IPS-20b (cell line): ENCODE measurements at regions not wholly inside any gene's neighbourhood (a gene's known extent, or its start where the extent isn't known, plus 50 kb on each side); places are given as distances from the start of the nearest gene placed in this dataset.
A peak's percentile ranks its signal among the peaks of the same experiment; 100 is the strongest.

Source experiments
- H3K27ac ChIP-seq: one replicate; pipeline ENCODE4 v1.5.1; 2013; ENCODE audit warnings: low read length
- H3K27me3 ChIP-seq: 2 replicates; pipeline ENCODE4 v1.6.1; 2013; ENCODE audit warnings: mild to moderate bottlenecking, low read length, inconsistent platforms; ENCODE audit not compliant: insufficient read depth
- H3K36me3 ChIP-seq: 2 replicates; pipeline ENCODE4 v1.6.1; 2013; ENCODE audit warnings: low read depth, mild to moderate bottlenecking, inconsistent platforms, low read length, moderate library complexity; ENCODE audit not compliant: insufficient read depth
- H3K4me1 ChIP-seq: 2 replicates; pipeline ENCODE4 v1.6.1; 2013; ENCODE audit warnings: mild to moderate bottlenecking, control low read depth, inconsistent platforms, low read length, moderate library complexity; ENCODE audit not compliant: insufficient read depth
- H3K4me3 ChIP-seq: 2 replicates; pipeline ENCODE4 v1.5.1; 2013; ENCODE audit warnings: mild to moderate bottlenecking, low read length, inconsistent platforms
- H3K9ac ChIP-seq: 2 replicates; pipeline ENCODE4 v1.6.1; 2013; ENCODE audit warnings: low read depth, mild to moderate bottlenecking, inconsistent platforms, low read length, moderate library complexity
- H3K9me3 ChIP-seq: 2 replicates; pipeline ENCODE4 v1.6.1; 2013; ENCODE audit warnings: mild to moderate bottlenecking, low read depth, low read length, inconsistent platforms; ENCODE audit not compliant: insufficient read depth

- H3K27me3 ChIP-seq = no peaks in the 10 kb centered on the region
- H3K27ac ChIP-seq = no peak overlapping the region
- H3K9ac ChIP-seq = no peak overlapping the region
Observed at GRCh38 chr17:77563439-77564102, 394.9 kb upstream of the TNRC6C start.

GRCh38 chr17:77564278-77564920 is 394.1 kb upstream of the TNRC6C start:
- H3K4me3 ChIP-seq = no peak overlapping the region
- no peaks in the 10 kb centered on the region for H3K36me3 ChIP-seq
- H3K27ac ChIP-seq = no peak overlapping the region
- H3K4me1 ChIP-seq = no peaks in the 10 kb centered on the region
- H3K9me3 ChIP-seq = no peaks in the 10 kb centered on the region
- H3K27me3 ChIP-seq = no peaks in the 10 kb centered on the region
- H3K9ac ChIP-seq = no peak overlapping the region

More at GRCh38 chr17:77563439-77564102, 394.9 kb upstream of the TNRC6C start:
- Histone ChIP-seq H3K4me1 (no peaks in the 10 kb centered on the region), H3K9me3 (no peaks in the 10 kb centered on the region), H3K36me3 (no peaks in the 10 kb centered on the region), H3K4me3 (no peak overlapping the region)

- Histone ChIP-seq H3K27ac (no peak overlapping the region), H3K27me3 (peaks cover 4% of the 10 kb centered on the region), H3K9me3 (no peaks in the 10 kb centered on the region), H3K36me3 (no peaks in the 10 kb centered on the region), H3K4me3 (no peak overlapping the region), H3K4me1 (no peaks in the 10 kb centered on the region), H3K9ac (no peak overlapping the region)
Observed at GRCh38 chr17:77565166-77565565, 393.3 kb upstream of the TNRC6C start.

GRCh38 chr17:77566151-77566550 is 392.4 kb upstream of the TNRC6C start:
- Histone ChIP-seq H3K27me3 (peaks cover 14% of the 10 kb centered on the region), H3K9ac (no peak overlapping the region), H3K36me3 (no peaks in the 10 kb centered on the region), H3K4me3 (no peak overlapping the region), H3K9me3 (no peaks in the 10 kb centered on the region), H3K27ac (no peak overlapping the region), H3K4me1 (peaks cover 4% of the 10 kb centered on the region; the same call in 1 of the 2 replicates)

- Histone ChIP-seq H3K27me3 (peaks cover 19% of the 10 kb centered on the region), H3K9ac (no peak overlapping the region), H3K4me3 (no peak overlapping the region), H3K9me3 (no peaks in the 10 kb centered on the region), H3K4me1 (peaks cover 8% of the 10 kb centered on the region; the same call in 1 of the 2 replicates), H3K27ac (no peak overlapping the region), H3K36me3 (no peaks in the 10 kb centered on the region)
Observed at GRCh38 chr17:77566566-77567138, 391.9 kb upstream of the TNRC6C start.

- no peak overlapping the region for H3K9ac ChIP-seq
- H3K9me3 ChIP-seq = no peaks in the 10 kb centered on the region
- no peak overlapping the region for H3K27ac ChIP-seq
- peaks cover 38% of the 10 kb centered on the region for H3K27me3 ChIP-seq
- no peak overlapping the region for H3K4me3 ChIP-seq
- no peaks in the 10 kb centered on the region for H3K36me3 ChIP-seq
- H3K4me1 ChIP-seq = peaks cover 16% of the 10 kb centered on the region; the same call in 1 of the 2 replicates
Observed at GRCh38 chr17:77568540-77568939, 390.0 kb upstream of the TNRC6C start.

- Histone ChIP-seq H3K27ac (no peak overlapping the region), H3K4me1 (peaks cover 16% of the 10 kb centered on the region; the same call in 1 of the 2 replicates), H3K27me3 (peaks cover 43% of the 10 kb centered on the region), H3K4me3 (no peak overlapping the region), H3K9me3 (no peaks in the 10 kb centered on the region), H3K9ac (no peak overlapping the region), H3K36me3 (no peaks in the 10 kb centered on the region)
Observed at GRCh38 chr17:77569846-77570564, 388.5 kb upstream of the TNRC6C start.

GRCh38 chr17:77570565-77570898 is 388.0 kb upstream of the TNRC6C start:
- Histone ChIP-seq H3K9ac (no peak overlapping the region), H3K9me3 (no peaks in the 10 kb centered on the region), H3K4me1 (peaks cover 16% of the 10 kb centered on the region; the same call in 1 of the 2 replicates), H3K27me3 (peaks cover 43% of the 10 kb centered on the region), H3K4me3 (no peak overlapping the region), H3K27ac (no peak overlapping the region), H3K36me3 (no peaks in the 10 kb centered on the region)

- Histone ChIP-seq H3K9ac (no peak overlapping the region; the same call in 1 of the 2 replicates), H3K4me1 (peaks cover 16% of the 10 kb centered on the region; the same call in 1 of the 2 replicates)
Observed at GRCh38 chr17:77571155-77571981, 387.1 kb upstream of the TNRC6C start.

GRCh38 chr17:77572065-77572601 is 386.4 kb upstream of the TNRC6C start:
- Histone ChIP-seq H3K4me3 (peak overlapping the region; percentile 62; the same call in 1 of the 2 replicates), H3K4me1 (peaks cover 16% of the 10 kb centered on the region; the same call in 1 of the 2 replicates), H3K27ac (no peak overlapping the region), H3K9ac (no peak overlapping the region), H3K9me3 (no peaks in the 10 kb centered on the region), H3K27me3 (peaks cover 43% of the 10 kb centered on the region), H3K36me3 (no peaks in the 10 kb centered on the region)

More at GRCh38 chr17:77571155-77571981, 387.1 kb upstream of the TNRC6C start:
- no peaks in the 10 kb centered on the region for H3K36me3 ChIP-seq
- H3K4me3 ChIP-seq = peak overlapping the region; percentile 62
- H3K27me3 ChIP-seq = peaks cover 43% of the 10 kb centered on the region
- H3K27ac ChIP-seq = no peak overlapping the region
- H3K9me3 ChIP-seq = no peaks in the 10 kb centered on the region

- Histone ChIP-seq H3K36me3 (no peaks in the 10 kb centered on the region), H3K27ac (no peak overlapping the region), H3K4me1 (peaks cover 16% of the 10 kb centered on the region; the same call in 1 of the 2 replicates), H3K9me3 (no peaks in the 10 kb centered on the region), H3K4me3 (no peak overlapping the region), H3K27me3 (peaks cover 43% of the 10 kb centered on the region), H3K9ac (no peak overlapping the region)
Observed at GRCh38 chr17:77572851-77573250, 385.7 kb upstream of the TNRC6C start.
